OCI-LY3 (cell line): ENCODE measurements at regions not wholly inside any gene's neighbourhood (a gene's known extent, or its start where the extent isn't known, plus 50 kb on each side); places are given as distances from the start of the nearest gene placed in this dataset.

ENCODE experiments used
- CTCF ChIP-seq: fragments of 200-600, 300-600 bp; sonication (generic); IDR thresholded peaks from 2 replicates; pipeline ENCODE4 v1.5.1; 2014; ENCODE audit warnings: antibody characterized with exemption, low read length, low read depth
- EZH2phosphoT487 ChIP-seq: fragments of 200-600 bp; shearing (Covaris generic); IDR thresholded peaks from 2 replicates; pipeline ENCODE4 v1.6.1; 2018; ENCODE audit warnings: antibody characterized with exemption, mixed run types, low read depth

- no peak for TF ChIP-seq CTCF
- no peak for TF ChIP-seq EZH2phosphoT487
Observed at GRCh38 chr7:97372882-97373281, 255.4 kb downstream of the SDHAF3 start.
